AG04449 (cell line): ENCODE measurements at regions not wholly inside any gene's neighbourhood (a gene's known extent, or its start where the extent isn't known, plus 50 kb on each side); places are given as distances from the start of the nearest gene placed in this dataset.

ENCODE experiments used
- CTCF ChIA-PET: fragments of 350-600 bp; formaldehyde crosslinking; extraction: SDS; loops from one replicate; lab custom pipeline; 2021; ENCODE audit warnings: antibody characterized with exemption; lab: Yijun Ruan, JAX
- POLR2A ChIA-PET: fragments of 400-600, 350-600 bp; formaldehyde crosslinking; extraction: SDS; loops from one replicate; lab custom pipeline; 2020; ENCODE audit warnings: antibody characterized with exemption, inconsistent platforms; lab: Yijun Ruan, JAX
- DNase-seq: peaks from one replicate; pipeline ENCODE4 v3.0.0-alpha.2; 2010; ENCODE audit warnings: low read depth, low spot score
- H3K4me3 ChIP-seq: 2 replicates; pipeline ENCODE4 v1.5.1; 2011; ENCODE audit warnings: low read depth, mild to moderate bottlenecking, control low read depth, low read length
- TF ChIP-seq, protein P1 (sequence below): IDR thresholded peaks from one replicate; pipeline ENCODE4 v1.5.1; 2011; ENCODE audit warnings: mild to moderate bottlenecking, moderate library complexity, low read length, control low read depth, inconsistent platforms; ENCODE audit not compliant: insufficient read depth; ENCODE audit errors: missing control alignments

DNA sequence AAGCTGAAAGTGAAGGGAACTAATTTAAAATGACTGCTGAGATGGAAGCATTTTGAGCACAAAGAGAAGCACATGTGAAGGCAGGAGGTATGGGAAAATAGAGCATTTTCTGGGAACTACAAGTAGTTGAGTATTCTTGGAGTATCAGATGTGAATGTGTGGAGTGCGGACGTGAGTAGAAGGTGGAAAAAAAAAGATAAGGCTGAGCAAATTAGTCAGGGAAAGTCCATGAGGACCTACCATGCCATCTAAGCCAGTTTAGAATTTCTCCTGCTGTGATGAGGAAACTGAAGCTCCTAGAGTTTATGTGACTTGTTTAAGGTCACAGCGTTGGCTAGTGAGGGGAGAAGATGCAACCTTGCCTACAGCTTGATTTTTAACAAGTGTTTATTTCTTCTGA lies 578.1 kb upstream of the MIR17HG start:
- no peak overlapping the region for H3K4me3 ChIP-seq
- no peak for DNase-seq
- CTCF ChIA-PET = no interaction called here
- POLR2A ChIA-PET = no interaction called here
- TF ChIP-seq, protein P1, sequence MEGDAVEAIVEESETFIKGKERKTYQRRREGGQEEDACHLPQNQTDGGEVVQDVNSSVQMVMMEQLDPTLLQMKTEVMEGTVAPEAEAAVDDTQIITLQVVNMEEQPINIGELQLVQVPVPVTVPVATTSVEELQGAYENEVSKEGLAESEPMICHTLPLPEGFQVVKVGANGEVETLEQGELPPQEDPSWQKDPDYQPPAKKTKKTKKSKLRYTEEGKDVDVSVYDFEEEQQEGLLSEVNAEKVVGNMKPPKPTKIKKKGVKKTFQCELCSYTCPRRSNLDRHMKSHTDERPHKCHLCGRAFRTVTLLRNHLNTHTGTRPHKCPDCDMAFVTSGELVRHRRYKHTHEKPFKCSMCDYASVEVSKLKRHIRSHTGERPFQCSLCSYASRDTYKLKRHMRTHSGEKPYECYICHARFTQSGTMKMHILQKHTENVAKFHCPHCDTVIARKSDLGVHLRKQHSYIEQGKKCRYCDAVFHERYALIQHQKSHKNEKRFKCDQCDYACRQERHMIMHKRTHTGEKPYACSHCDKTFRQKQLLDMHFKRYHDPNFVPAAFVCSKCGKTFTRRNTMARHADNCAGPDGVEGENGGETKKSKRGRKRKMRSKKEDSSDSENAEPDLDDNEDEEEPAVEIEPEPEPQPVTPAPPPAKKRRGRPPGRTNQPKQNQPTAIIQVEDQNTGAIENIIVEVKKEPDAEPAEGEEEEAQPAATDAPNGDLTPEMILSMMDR = no peak

DNA sequence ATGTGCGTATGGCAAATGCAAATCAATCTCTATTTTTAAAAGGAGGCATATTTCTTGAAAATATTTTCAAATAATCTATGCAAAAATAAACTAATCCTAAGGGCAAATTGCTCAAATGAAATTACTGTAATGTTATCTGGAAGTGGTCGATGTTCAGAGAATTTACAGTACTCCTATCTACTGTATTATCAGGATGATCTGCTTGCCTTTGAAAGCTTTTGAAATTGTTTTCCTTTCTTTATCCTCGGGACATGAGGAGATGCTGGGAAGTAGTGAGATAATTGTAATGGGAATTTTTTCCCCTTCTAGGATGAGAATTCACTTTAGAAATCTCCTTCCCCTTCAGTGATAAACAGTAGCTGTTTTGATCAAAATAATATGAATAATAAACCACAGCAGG lies 577.2 kb upstream of the MIR17HG start:
- POLR2A ChIA-PET = no interaction called here
- no peak overlapping the region for H3K4me3 ChIP-seq
- DNase-seq = no peak
- CTCF ChIA-PET = no interaction called here
- TF ChIP-seq, protein P1 = no peak

DNA sequence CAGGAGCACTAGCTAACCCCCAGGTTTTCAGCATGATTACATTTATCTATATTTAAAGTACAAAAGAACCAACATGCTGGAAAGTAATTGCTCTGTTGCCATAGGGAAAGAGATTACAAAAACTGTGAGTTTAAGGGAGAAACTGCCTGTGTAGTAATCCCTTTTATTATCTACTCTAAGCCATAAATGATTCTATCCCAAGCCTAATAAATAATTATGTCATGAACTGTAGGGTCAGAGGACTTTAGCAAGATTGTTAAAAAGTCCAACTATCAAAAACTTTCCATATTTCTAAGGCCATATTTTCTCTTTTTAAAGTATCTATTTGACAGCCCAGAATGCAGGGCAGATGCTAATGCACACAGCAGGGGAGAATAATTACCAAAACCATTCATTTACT lies 573.8 kb upstream of the MIR17HG start:
- ChIA-PET POLR2A (no interaction called here), CTCF (no interaction called here)
- no peak overlapping the region for H3K4me3 ChIP-seq
- TF ChIP-seq, protein P1 = no peak
- no peak for DNase-seq

DNA sequence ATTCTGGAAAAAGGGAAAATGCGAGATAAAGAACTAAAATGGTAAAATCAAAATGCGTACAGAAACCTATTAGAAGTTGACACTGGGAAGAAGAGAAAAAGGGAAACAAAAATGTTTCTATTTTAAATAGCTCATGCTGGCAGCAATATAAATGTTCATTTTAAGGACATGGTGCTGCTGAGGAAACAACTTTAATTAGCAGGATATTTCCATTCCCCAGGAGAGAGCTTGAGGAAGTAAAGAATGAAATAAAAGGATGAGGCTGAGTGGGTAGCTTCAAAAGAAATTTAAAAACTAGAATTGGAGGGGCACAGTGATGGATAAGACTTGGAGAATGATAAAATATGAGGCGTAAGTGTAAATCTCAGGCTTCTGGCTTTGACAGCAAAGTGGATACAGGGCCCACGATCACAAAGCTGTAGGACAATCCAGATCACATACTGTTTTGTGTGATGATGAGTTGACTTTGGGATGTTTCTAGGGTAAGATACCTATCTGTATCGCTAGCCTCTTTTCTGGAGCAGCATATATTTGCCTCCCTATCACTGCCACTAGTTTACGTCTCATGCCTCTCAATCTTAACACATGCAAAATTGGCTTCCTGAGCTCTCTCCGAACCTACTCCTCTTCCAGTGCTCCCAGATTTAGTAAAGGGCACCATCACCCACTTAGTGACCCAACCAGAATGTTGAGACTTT lies 571.3 kb upstream of the MIR17HG start:
- no peak for DNase-seq
- TF ChIP-seq, protein P1 = no peak
- CTCF ChIA-PET = no interaction called here
- POLR2A ChIA-PET = no interaction called here
- H3K4me3 ChIP-seq = no peak overlapping the region

DNA sequence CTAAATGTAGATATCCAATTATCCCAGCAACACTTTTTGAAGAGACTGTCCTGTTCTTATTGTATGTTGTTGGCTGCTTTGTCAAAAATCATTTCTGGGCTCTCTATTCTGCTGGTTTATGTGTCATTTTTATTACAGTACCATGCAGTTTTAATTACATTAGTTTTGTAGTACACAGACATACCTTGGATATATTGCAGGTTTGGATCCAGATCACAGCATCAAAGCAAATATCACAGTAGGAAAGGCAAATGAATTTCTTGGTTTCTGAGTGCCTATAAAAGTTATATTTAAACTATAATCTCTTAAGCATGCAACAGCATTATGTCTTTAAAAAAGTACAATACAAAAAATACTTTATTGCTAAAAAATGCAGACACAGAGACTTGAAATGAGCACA lies 564.2 kb upstream of the MIR17HG start:
- no peak overlapping the region for H3K4me3 ChIP-seq
- TF ChIP-seq, protein P1 = no peak
- POLR2A ChIA-PET = no interaction called here
- DNase-seq = no peak
- CTCF ChIA-PET = no interaction called here

DNA sequence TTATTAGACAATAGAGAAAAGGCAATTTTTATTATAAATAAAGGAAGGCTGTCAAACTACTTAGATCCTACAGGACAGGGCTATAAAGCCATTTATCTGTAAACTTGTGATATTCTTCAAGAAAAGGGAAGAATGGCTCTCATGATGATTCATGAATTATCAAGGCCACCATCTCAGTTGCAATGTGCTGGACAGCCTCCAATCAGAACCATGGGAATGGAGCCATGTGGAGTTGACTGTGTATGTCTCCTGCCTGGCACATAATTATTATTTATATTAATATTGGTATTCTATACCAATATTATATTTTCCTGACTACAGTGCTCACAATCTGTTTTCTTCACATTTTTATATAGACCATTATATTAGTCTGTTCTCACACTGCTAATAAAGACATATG lies 560.5 kb upstream of the MIR17HG start:
- H3K4me3 ChIP-seq = no peak overlapping the region
- POLR2A ChIA-PET = no interaction called here
- CTCF ChIA-PET = no interaction called here
- TF ChIP-seq, protein P1 = no peak
- DNase-seq = no peak
